KMS-11 (cell line): ENCODE measurements at regions not wholly inside any gene's neighbourhood (a gene's known extent, or its start where the extent isn't known, plus 50 kb on each side); places are given as distances from the start of the nearest gene placed in this dataset.

ENCODE experiments used
- H2AFZ ChIP-seq: fragments of 200-600 bp; sonication (generic); 2 replicates; pipeline ENCODE4 v1.6.1; 2016; ENCODE audit warnings: antibody characterized with exemption, mixed run types, low read depth
- H3K27ac ChIP-seq: fragments of 200-600 bp; sonication (generic); 2 replicates; pipeline ENCODE4 v1.6.1; 2016; ENCODE audit warnings: mild to moderate bottlenecking, mixed run types
- H3K27me3 ChIP-seq: fragments of 200-600 bp; sonication (generic); 2 replicates; pipeline ENCODE4 v1.6.1; 2017; ENCODE audit warnings: mild to moderate bottlenecking, low read depth, mixed run types, moderate library complexity; ENCODE audit not compliant: insufficient read depth
- H3K36me3 ChIP-seq: fragments of 200-600 bp; sonication (generic); 2 replicates; pipeline ENCODE4 v1.6.1; 2017; ENCODE audit warnings: mild to moderate bottlenecking, mixed run types; ENCODE audit not compliant: insufficient read depth
- H3K4me1 ChIP-seq: fragments of 200-600 bp; sonication (generic); 2 replicates; pipeline ENCODE4 v1.6.1; 2016; ENCODE audit warnings: mild to moderate bottlenecking, low read depth, mixed run types; ENCODE audit not compliant: poor library complexity, severe bottlenecking
- H3K4me2 ChIP-seq: fragments of 200-600 bp; sonication (generic); 2 replicates; pipeline ENCODE4 v1.7.0; 2016; ENCODE audit warnings: mild to moderate bottlenecking, mixed run types
- H3K4me3 ChIP-seq: fragments of 200-600 bp; sonication (generic); IDR thresholded peaks from 2 replicates; pipeline ENCODE4 v1.6.1; 2017; ENCODE audit warnings: low read depth, low read length, mixed read lengths; ENCODE audit not compliant: insufficient read depth
- H3K79me2 ChIP-seq: fragments of 200-600 bp; sonication (generic); 2 replicates; pipeline ENCODE4 v1.6.1; 2016; ENCODE audit warnings: low read depth, mixed run types; ENCODE audit not compliant: insufficient read depth
- H3K9ac ChIP-seq: fragments of 200-600 bp; sonication (generic); 2 replicates; pipeline ENCODE4 v1.6.1; 2016; ENCODE audit warnings: mild to moderate bottlenecking, mixed run types
- H4K20me1 ChIP-seq: fragments of 200-600 bp; sonication (generic); 2 replicates; pipeline ENCODE4 v1.6.1; 2016; ENCODE audit warnings: mild to moderate bottlenecking, mixed run types; ENCODE audit not compliant: insufficient read depth
- CTCF ChIP-seq: fragments of 200-600 bp; sonication (generic); conservative IDR thresholded peaks from 2 replicates; pipeline ENCODE4 v1.6.1; 2017; ENCODE audit warnings: low read depth, mild to moderate bottlenecking, antibody characterized with exemption, low read length, moderate library complexity, mixed read lengths

- no peaks in the 10 kb centered on the region for H4K20me1 ChIP-seq
- no peaks in the 10 kb centered on the region for H3K79me2 ChIP-seq
- no peaks in the 10 kb centered on the region for H3K27me3 ChIP-seq
- H3K27ac ChIP-seq, result no peak overlapping the region
- no peak for TF ChIP-seq CTCF
- H3K4me3 ChIP-seq, result no peak overlapping the region
- H3K9ac ChIP-seq, result no peak overlapping the region
- no peak overlapping the region for H2AFZ ChIP-seq
- H3K36me3 ChIP-seq, result no peaks in the 10 kb centered on the region
- no peak overlapping the region for H3K4me2 ChIP-seq
- peaks cover 27% of the 10 kb centered on the region for H3K4me1 ChIP-seq
These were observed 144.5 kb upstream of the PLEKHG7 start for GRCh38 chr12:92558215-92558773.

DNA sequence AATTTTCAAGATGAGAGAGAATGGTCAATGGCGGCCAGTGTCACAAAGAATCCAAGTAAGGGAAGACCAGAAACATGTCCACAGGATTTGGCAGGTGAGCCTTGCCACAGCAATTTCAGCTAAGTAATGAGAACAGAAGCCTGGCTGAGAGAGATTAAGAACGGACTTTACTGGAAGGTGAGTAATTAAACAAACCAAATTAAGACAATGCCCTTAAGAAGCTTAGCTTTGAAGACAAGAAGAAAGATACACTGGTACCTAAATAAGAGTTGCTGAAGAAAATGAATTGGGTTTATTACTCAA lies 145.4 kb upstream of the PLEKHG7 start:
- H2AFZ ChIP-seq, result no peak overlapping the region
- TF ChIP-seq CTCF, result no peak
- H3K4me3 ChIP-seq, result no peak overlapping the region
- H3K27ac ChIP-seq, result no peak overlapping the region
- no peaks in the 10 kb centered on the region for H3K36me3 ChIP-seq
- H3K27me3 ChIP-seq, result no peaks in the 10 kb centered on the region
- peaks cover 34% of the 10 kb centered on the region for H3K4me1 ChIP-seq
- no peaks in the 10 kb centered on the region for H3K79me2 ChIP-seq
- H4K20me1 ChIP-seq, result no peaks in the 10 kb centered on the region
- no peak overlapping the region for H3K4me2 ChIP-seq
- no peak overlapping the region for H3K9ac ChIP-seq

GRCh38 chr12:92556637-92557421 lies 146.0 kb upstream of the PLEKHG7 start:
- TF ChIP-seq CTCF, result no peak
- Histone ChIP-seq H3K27ac (peak overlapping the region; percentile 51; the same call in 1 of the 2 replicates), H3K27me3 (no peaks in the 10 kb centered on the region), H4K20me1 (no peaks in the 10 kb centered on the region), H3K79me2 (no peaks in the 10 kb centered on the region), H3K4me3 (no peak overlapping the region), H3K4me1 (peaks cover 39% of the 10 kb centered on the region), H3K4me2 (peak overlapping the region; percentile 39), H3K36me3 (no peaks in the 10 kb centered on the region), H3K9ac (peak overlapping the region; percentile 9; the same call in 1 of the 2 replicates), H2AFZ (peak overlapping the region; percentile 50)

- Histone ChIP-seq H3K27ac (peak overlapping the region; percentile 51; the same call in 1 of the 2 replicates), H3K4me2 (peak overlapping the region; percentile 39), H3K36me3 (no peaks in the 10 kb centered on the region), H3K4me3 (no peak overlapping the region), H3K9ac (peak overlapping the region; percentile 9; the same call in 1 of the 2 replicates), H4K20me1 (no peaks in the 10 kb centered on the region), H2AFZ (peak overlapping the region; percentile 50), H3K4me1 (peaks cover 39% of the 10 kb centered on the region), H3K27me3 (no peaks in the 10 kb centered on the region), H3K79me2 (no peaks in the 10 kb centered on the region)
- no peak for TF ChIP-seq CTCF
These were observed 146.6 kb upstream of the PLEKHG7 start for GRCh38 chr12:92556141-92556540.
